NCI-H146 treated with DMSO at 0.1 percent for 48 hours (cell line): ENCODE measurements at regions not wholly inside any gene's neighbourhood (a gene's known extent, or its start where the extent isn't known, plus 50 kb on each side); places are given as distances from the start of the nearest gene placed in this dataset.
"Not testable (repeated sequence)": the region's sequence is repeated elsewhere in the genome, so short reads cannot be mapped to it uniquely, and the experiment has no call there.

ENCODE experiments used
- DNase-seq: peaks from one replicate; lab custom pipeline; 2025; ENCODE audit not compliant: unreplicated experiment; lab: John Stamatoyannopoulos, UW

DNA sequence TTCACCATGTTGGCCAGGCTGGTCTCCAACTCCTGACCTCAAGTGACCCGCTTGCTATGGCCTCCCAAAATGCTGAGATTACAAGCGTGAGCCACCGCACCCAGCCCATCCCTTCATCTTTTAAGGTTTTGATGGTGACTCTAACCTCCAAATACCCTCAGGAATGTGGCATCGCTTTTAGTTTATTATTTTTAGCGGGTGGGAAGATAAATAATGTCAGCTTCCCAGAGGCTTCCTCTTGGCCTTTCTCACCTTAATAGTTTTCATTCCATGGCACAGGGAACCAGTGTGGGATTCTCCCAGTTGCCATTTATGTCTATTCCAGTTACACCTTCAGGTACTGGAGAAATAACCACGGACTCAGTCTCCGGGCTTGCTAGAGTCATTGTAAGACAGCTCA is 92.1 kb upstream of the LRRN2 start:
- no peak for DNase-seq

DNA sequence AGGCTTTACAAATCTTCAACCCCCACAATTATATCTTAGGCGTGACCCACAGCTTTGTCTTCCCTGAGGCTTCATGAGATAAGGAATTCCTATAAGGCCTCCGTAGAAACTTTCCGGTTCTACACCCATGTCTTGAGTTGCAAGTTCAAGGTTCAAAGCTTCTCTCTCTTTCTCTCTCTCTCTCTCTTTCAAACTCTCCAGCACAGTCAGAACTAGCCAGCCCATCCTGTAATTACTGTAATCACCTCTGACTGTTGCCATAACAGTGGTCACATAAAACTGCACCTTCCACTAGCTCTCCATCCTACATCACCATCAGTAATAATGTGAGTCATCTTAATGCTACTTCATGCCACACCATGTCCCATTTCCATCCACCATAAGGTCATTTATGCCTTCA is 90.0 kb upstream of the NFASC start:
- no peak for DNase-seq

DNA sequence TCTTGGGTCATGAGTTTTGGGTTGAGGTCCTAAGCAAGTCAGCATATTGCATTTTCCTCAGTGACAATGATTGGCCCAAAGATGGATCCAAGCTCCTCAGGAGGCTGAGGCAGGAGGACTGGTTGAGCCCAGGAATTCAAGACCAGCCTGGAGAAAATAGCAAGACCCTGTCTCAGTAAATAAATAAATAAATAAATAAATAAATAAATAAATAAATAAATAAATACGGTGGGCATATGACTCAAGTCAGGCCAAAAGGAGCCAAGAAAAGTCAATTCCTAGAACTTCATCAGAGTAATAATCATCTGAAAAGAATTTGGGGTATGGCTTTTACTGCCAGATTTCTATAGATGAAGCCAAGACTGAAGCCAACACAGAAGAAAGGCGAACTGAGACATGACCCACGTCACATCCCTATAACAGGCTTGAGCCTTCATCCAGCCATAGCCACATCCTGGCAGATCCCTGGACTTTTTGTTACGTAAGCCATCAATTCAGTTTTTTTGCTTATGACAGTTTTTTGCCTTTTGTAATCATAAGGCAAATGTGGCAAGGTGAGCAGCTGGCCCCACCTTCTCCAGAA is 88.5 kb upstream of the NFASC start:
- DNase-seq, result no peak

DNA sequence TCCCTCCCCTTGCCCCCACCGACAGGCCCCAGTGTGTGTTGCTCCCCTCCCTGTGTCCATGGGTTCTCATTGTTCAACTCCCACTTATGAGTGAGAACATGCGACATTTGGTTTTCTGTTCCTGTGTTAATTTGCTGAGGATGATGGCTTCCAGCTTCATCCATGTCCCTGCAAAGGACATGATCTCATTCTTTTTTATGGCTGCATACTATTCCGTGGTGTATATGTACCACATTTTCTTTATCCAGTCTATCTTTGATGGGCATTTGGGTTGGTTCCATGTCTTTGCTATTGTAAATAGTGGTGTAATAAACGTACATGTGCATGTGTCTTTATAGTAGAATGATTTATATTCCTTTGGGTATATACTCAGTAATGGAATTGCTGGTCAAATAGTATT is 85.6 kb upstream of the NFASC start:
- DNase-seq, result not testable (repeated sequence)

DNA sequence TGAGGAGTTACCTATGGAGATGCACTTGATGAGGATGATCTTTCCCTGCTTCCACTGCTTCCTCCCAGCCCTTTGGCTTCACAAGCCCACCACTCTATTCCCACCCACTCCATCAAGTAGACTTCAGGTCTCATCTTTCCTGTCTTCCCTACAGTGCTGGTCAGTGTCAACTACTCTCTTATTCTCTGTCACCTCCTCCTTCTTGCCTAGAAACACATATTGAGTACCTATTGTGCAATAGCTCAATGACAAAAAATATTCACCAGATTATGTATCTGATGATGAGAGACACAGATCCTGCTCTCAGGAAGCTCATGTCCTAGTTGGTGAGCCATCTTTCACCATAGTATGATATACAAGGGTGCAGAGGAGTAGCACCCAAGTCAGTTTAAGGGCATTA is 82.2 kb upstream of the NFASC start:
- DNase-seq, result no peak

DNA sequence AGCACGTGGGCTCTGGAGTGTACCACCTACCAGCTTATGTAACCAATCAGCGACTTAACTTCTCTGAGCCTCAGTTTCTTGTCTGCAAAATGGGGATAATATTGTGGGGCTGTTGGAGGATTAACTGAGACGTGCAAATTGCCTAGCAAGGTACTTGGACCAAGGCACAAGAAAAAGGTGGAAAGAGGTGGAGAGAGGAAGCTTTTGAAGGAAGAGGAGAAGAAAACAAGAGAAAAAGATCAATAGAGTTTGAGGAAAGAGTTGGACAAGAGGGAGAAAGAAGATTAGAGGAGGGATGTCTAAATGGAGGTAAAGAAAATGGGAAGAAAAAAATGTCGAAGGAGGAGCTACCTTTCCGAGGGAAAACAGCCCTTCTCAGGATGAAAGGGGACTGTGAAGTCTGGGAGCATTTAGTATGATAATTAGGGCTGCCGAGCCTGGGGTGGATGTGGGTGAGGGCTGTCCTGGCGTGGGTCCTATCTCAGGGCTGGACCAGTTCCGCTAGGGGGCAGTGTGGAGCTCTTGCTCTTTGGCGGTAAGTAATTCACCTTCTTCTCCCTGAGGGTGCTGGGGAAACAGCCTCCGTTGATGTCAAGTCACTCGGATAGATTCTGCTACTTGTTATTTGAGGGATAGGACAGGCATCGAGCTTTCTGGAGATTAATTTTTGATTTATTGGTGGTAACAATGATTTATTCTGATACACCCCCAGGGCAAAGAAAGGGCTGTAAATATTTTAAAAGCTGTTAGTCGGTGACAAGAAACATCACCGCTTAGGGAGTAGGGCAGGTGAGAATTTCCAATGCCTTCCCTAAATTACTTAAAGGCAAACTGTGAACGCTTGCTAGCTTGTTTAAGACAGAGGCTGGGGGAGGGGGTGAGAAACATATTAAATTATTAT is 79.0 kb upstream of the NFASC start:
- DNase-seq, result peak; percentile 71

DNA sequence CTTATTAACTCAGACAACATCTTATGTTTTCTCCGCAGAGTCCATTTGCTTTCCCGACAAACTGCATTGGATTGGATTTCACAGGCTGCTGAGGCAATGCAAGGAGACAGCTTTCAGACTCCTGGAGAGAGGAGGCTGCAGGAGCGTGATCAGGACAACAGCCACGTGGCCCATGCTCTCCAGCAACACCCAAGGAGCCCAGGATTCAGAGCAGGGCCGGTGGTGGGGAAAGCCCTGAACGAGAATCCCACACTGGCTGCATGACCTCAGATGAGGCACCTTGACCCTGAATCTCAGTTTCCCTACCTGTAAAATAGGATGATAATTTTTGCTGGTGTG is 78.3 kb upstream of the NFASC start:
- DNase-seq, result no peak

DNA sequence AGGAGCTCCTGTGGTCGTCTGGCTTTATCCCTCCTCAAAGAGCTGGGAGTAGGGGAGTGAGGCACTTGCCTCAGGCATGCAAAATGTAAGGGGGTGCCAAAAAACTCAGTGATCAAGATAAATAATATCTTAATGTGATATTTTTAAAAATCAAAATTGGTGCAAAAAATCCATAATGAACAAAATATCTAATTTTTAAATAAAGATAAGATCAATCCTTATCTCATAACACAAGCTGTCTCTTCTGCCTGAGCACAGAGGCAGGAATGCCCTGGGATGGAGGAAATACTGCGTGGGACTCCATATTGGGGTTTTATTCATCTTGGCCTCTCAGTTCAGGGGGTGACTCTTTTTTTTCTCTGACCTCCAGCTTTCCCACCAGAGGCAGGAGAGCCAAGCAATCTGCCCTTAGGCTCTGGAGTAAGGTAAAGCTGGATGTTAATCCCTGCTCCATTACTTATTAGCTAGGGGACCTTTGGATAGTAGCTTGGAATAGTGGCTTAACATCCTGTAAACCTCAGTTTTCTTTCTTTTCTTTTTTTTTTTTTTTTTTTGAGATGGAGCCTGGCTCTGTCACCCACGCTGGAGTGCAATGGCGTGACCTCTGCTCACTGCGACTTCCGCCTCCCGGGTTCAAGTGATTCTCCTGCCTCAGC is 77.3 kb upstream of the NFASC start:
- DNase-seq, result no peak

DNA sequence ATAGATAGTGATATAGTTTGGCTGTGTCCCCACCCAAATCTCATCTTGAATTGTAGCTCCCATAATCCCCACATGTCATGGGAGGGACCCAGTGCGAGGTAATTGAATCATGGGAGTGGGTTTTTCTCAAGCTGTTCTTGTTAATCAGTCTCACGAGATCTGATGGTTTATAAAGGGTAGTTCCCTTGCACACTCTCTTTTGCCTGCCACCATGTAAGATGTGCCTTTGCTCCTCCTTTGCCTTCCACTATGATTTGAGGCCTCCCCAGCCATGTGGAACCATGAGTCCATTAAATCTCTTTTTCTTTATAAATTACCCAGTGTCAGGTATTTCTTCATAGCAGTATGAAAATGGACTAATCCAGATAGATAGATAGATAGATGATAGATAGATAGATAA is 73.8 kb upstream of the NFASC start:
- DNase-seq, result not testable (repeated sequence)

DNA sequence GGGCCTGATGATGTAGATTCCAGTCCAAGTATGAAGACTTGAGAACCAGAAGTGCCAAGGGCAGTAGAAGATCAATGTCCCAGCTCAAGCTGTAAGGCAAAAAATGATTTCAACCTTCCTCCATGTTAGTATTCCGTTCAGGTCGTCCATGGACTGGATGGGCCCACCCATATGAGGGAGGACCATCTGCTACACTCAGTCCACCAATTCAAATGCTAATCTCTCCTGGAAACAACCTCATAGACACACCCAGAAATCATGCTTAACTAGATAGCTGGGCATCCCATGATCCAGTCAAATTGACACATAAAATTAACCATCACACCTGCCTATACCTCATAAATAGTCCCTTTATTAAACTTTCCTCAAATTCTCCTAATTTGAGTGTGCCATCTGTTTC is 73.3 kb upstream of the NFASC start:
- DNase-seq, result no peak

DNA sequence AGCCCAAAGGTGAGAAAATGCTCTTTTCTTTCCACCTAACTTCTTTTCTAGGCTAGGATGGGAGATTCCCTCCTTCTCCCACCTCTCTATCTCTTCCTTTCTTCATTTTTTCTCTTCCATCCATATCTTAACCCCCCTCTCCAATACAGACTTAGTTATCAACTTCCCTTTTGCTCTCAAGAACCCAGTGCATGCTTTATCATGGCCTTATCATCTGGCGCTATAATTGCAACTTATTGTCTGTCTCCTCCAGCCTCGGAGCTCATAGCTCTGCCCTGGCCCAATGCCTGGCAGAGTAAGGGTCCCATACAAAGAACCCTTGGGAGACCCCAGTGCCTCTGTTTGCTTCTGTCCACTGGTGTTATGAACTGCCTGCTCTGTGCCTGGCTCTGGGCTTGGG is 71.0 kb upstream of the NFASC start:
- no peak for DNase-seq

DNA sequence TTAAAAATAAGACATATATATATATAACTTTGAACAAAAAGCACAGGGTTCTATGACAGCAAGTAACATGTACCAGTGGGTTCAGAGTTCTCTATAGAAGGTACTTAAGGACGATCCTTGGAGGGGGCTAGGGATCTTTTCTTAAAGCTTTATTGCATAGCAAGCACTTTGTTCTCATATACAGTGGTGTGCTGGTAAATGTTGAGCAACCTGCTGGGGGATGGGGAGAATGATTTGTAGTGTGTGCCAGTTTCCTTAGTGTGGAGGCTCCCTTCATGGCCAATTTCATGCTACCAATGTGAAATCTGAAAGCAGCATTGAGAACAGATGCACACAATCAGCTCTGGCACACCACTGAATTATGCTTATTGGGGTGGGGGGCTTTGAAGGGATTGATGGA is 69.5 kb upstream of the NFASC start:
- DNase-seq, result no peak

DNA sequence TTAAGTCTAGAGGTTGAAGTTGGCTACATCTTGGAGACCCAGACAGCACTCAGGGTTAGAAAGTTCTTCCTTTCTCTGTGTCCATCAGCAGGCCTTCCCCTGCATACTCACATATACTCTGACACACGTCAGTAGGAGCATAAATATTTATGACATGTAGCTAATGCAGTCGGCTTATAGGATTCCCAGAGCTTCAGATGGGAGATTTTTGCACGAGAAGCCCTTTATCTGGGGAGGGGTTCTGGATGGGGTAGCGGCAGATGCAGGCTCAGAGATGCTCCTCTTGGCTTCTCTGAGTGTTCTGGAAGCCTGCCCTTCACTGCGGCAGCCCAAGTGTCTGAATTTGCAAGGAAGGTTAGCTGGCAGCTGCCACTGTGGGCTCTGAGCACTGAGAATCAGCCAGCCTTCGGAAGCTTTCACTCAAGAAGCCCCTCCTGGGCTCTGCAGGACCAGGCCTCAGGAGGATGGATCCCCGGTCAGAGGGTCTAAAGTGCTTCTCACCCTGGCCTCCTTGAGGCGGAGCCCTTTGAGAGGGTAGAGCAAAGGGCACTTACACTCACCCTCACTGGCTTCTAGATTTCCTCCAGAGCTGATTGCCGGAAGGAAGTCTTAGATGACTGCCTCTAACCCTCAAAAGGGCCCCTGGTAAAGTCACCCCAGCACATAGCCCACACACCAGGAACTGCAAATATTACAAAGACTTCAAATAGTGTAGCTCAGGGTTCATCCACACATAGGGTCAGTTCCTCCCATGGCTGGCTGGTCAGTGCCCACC is 68.1 kb upstream of the NFASC start:
- DNase-seq, result no peak

DNA sequence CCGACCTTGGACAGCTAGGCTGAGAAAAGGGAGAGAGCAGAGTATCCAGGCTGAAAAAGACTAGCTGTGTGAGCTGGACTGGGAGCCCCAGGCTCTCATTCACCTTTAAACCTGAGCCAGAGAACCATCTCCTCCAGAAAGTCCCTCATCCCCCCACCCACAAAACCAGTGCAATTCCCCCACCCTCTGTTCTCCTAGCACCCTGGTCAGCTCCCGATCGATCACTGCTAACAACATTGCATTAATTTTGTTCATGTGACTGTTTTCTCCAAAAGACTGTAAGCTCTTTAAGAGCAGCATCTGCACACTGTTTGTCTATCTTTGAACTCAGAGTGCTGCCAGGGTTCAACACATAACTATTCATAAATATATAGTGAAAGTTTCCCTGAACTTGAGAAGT is 67.1 kb upstream of the NFASC start:
- no peak for DNase-seq

DNA sequence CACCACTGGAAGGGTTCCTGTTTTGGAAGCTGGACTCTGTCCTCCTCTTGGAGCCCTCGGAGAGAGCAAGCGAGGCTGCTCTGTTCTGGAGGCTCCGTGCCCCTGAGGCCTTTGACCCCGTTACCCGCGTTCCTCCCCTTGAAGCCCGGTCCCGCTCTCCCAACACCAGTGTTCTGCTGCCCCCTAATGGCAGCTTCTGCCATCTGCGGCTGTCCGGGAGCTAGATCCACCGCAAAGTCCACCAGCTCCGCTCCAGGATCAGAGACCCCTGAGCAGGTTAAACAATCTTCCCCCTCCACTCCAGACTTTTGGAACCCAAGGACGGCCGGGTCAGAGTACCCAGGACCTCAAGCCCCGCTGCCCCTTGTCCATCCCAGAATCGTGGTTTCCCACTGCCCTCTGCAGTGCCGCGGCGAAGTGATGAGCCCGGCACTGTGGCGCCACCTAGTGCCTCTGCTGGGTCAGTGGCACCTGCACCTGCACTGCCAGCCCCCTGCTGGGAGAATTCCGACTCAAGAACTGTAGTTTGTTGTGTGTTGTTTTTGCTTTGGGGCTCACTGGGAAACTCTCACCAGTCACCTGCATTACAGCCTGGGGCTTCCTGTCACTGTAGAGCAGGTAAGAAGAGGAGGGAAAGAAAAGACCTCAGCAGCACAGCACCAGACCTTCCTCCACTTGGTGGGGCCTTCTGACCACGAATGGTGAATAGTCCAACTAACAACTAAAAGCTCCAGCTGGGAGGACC is 63.5 kb upstream of the NFASC start:
- peak; percentile 70 for DNase-seq

DNA sequence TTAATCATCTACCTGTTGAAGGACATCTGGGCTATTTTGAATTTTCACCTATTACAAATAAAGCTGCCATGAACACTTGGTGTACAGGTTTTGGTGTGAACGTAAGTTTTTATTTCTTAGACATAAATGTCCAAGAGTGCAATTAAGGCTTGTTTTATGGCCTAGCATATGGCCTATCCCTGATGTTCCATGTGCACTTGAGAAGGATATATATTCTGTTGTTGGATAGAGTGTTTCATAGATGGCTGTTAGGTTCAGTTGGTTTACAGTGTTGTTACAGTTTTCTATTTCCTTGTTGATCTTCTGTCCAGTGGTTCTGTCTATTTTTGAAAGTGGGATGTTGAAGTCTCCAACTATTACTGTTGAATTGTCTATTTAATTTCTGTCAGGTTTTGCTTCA is 61.2 kb upstream of the NFASC start:
- no peak for DNase-seq

DNA sequence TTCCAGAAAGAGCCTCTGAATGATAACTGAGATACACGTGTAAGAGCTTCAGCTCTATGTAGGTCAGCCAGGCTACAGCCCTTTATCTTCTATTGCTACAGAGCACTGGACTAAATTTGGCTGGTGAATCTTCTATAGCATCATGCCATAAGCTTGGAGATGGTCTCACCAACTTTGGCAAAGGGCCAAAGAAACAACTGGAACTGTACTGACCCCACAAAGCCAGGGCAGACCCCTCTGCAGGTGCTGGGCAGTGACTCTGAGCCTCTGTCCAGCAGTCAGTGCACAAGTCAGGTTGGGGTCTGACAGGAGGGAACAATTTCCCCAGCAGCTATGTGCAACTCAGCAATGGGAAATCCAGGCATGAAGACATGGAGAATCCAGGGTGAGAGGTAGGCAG is 57.8 kb upstream of the NFASC start:
- DNase-seq, result no peak

DNA sequence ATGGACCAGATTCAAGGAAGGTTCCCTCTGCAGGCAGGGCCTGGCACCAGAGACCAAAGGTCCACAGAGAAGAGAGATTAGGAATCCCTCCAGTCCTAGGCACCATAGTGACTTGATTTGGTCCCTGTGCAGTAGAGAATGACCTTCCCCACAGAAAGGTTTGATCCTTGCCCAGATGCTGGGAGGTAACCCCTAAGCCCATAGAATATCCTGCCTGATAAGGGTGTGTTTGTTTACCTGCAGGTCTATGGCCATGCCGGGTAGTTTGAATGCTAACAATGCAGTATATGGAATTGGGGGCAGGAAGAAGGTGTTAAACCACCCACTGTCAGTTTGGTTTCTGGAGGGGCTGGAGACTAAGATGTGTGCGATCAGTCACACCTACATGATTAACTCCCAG is 57.1 kb upstream of the NFASC start:
- no peak for DNase-seq

DNA sequence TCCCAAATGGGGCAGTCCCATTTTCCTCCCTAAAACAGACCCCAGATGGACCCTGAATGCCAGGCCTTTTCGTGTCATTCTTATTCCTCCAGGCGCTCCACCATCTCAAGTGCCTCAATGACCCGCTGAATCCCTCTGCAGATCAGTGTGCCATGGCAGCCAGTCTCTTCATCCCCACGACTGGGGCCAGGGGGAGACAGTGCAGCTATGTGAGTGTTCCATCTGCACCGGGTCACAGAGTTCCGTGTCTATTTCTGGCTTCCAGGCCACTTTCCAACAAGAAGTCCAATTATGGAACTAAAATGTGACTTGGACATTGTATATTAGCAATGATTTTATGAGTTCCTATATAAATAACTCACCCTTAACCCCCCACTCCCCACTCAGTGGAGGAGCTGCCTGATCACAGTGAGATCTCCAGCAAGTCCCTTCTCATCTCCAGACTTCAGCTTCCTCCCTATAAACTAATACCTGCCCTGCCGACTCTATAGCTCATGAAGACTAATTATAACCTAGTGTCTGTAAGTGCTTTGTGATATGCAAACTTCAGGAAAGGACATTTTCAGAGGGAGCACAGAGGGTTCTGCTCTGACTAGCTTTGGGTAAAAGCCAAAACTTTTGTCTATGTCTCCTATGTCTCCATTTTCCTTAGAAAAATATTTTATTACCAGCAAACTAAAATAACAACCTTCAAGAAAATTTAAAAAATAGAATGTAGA is 56.3 kb upstream of the NFASC start:
- DNase-seq, result no peak

DNA sequence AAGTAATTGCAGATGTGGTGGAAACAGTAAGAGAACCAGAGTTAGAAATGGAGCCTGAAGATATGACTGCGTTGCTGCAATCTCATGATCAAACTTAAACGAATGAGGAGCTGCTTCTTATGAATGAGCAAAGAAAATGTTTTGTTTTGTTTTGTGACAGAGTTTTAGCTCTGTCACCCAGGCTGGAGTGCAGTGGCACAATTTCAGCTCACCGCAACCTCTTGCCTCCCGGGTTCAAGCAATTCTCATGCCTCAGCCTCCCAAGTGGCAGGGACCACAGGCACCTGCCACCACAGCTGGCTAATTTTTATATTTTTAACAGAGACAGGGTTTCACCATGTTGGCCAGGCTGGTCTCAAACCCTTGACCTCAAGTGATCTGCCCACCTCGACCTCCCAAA is 53.3 kb upstream of the NFASC start:
- DNase-seq, result no peak
